Iris pigment epithelial cell (primary cell): ENCODE measurements at regions not wholly inside any gene's neighbourhood (a gene's known extent, or its start where the extent isn't known, plus 50 kb on each side); places are given as distances from the start of the nearest gene placed in this dataset.

ENCODE experiments used
- DNase-seq: peaks from one replicate; pipeline ENCODE4 v3.0.0-alpha.2; 2011; ENCODE audit warnings: low read depth

- DNase-seq, result no peak
Measured at GRCh38 chr10:4051641-4052151, 266.7 kb upstream of the KLF6 start.

GRCh38 chr10:4051011-4051640, 266.1 kb upstream of the KLF6 start:
- peak; percentile 50 for DNase-seq

DNA sequence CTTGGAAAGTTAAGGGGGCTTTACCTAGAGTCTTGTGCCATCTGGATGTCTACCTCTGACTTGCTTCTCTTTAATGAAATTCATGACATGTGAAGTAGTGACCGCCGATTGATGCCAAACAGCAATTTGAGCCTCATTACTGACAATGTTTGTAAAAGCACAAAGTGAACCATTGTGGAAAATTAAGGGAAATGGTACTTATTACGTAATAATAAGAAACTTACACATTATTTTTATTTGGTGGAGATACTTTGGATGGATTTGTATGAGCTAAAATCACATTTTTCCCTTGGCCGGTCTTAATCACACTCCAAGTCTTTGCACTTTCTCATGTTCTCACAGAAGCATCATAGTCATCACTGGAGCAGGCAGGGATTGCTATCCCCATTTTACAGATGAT, 265.1 kb upstream of the KLF6 start:
- no peak for DNase-seq

DNA sequence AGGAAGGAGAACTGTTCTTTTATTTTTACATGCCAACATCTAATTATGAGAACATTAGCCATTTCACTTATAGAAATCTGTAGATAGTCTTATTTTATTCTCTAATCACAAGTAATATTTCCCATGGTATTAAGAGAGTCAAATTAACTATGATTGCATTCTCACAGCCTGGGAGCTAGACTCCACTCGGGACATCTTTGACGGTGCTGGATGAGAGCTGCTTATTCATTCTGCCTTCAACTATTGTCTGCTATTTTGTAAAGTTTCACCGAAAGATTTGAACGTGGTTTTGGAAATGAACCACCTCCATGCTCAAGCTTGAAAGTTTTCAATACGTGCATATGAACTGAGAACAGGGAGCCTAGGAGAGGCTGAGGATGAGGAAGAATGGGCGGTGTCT, 264.3 kb upstream of the KLF6 start:
- no peak for DNase-seq

- no peak for DNase-seq
Measured at GRCh38 chr10:4048236-4048864, 263.3 kb upstream of the KLF6 start.

GRCh38 chr10:4046712-4047354, 261.8 kb upstream of the KLF6 start:
- DNase-seq, result no peak

DNA sequence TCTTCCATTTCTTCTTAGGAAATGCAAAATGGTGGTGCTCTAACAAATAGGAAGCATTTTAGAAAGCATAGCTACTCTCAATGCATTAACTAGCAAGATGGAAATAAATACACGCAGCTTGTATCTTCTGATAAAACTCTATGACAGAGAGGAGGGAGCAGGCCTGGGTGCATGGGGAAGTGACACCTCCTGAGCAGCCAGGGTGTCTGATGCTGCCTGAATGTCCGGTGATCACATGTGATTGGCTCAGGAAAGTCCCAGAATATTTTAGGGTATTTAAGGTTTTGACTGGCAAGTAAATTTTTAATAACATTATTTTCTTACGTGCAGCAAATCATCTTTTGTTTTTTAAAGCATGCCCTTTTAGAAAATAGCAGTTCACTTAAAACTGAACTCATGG, 261.0 kb upstream of the KLF6 start:
- no peak for DNase-seq

DNA sequence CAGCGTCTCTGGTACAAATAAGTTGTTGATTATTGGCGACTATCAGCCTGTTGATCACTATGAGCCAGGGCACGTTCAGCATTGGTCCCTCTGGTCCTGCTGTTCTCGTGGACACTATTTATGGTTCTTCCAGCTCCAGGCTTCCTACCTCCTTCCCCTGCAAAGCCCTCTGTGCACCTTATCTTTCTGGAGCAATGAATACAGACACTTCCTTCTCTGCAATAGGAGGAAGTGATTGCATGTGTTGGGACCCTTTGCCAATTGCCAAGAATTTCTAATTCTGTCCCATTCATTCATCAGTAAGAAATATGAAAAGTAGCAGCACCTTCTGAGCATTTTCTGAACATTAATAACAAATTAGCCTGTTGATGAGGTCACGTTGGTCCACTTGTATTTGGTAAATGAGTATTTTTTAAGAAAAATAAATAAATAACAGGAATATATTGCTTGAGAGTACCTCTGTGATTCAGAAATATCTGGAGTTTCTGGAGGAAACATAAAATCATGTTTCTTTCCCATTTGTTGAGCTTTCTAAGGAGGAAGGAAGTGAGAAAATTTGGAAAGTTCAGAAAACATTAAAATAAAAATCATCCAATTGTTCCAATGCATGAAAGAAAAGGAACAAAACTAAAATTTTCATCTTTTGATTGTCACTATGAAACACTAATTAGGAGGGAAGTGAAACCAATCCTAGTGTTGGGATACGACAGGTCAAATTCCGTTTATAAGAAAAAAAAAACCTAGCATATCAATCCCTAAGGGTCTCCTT, 259.1 kb upstream of the KLF6 start:
- DNase-seq, result no peak

DNA sequence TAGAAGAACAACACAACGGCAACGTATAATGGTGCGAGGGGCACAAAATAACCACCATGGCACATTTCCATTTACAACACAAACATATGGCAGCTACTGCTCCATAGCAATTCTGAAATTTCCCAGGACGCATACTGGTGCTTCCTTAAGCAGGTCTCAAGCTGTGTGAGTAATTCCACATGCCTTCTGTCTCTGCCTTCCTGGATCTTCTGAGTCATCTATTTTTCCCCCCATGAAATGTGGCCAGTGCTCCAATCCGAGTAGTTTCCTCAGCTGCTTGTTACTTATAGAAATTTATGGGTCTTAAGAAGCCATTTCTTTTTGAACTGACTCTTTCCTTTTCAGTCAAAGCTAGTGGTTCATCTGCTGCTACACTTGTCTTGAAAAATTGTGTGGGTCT, 256.6 kb upstream of the KLF6 start:
- no peak for DNase-seq

GRCh38 chr10:4038000-4038399, 253.0 kb upstream of the KLF6 start:
- DNase-seq, result no peak

- DNase-seq, result no peak
Measured at GRCh38 chr10:4035599-4035945, 250.6 kb upstream of the KLF6 start.

- peak; percentile 39 for DNase-seq
Measured at GRCh38 chr10:4034907-4035598, 250.0 kb upstream of the KLF6 start.

GRCh38 chr10:4033341-4033896, 248.4 kb upstream of the KLF6 start:
- peak; percentile 23 for DNase-seq

DNA sequence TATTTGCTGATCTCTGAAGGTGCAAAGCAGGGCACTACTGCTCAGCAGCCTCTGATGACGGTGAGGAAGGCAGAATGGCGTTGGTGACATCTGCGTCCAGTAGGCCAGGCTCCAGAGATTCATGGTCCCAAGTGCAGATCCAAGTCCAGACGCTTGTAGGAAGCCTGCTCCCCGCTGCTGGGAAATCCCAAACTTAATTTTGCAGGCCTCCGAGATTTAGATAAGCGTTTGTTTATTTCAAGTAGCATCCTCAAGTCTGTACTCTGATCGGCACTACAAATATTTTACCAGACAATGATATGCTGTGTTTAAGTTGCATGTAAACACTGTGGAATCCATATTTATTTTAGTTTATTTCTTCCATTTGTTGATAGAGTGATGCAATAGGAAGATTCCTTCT, 244.9 kb upstream of the KLF6 start:
- DNase-seq, result no peak

DNA sequence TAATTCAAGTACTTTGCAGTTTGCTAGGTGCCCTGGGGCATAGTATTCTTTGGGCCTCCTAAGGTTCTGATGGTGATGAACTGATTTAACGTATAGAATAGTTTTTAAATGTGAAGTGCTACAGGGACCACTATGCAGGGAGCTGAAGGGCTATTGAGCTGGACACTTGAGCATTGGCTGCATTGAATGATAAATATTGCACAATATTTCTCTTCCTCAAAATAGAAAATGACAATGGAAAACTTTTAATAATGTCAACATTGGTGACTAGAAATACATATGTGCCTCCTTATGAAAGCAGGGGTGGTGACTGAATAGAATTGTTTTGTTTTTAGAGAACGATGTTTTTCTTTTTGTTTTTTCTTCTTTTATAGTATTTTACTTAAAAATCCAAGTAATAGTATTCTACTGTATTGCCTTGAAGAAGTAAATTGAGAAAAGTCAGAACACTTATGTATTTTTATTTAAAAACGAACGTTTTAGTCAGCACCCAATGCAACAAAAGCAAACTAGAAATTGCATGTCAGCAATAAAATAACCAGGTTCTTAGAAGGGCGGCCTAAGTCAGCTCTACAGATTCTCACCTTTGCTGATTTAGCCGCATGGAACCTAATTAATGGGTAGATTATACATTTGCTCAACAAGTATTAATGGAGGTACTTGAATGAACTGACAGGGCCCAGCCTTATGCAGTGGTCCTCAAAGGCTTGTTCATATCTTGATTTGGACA, 244.0 kb upstream of the KLF6 start:
- DNase-seq, result no peak

DNA sequence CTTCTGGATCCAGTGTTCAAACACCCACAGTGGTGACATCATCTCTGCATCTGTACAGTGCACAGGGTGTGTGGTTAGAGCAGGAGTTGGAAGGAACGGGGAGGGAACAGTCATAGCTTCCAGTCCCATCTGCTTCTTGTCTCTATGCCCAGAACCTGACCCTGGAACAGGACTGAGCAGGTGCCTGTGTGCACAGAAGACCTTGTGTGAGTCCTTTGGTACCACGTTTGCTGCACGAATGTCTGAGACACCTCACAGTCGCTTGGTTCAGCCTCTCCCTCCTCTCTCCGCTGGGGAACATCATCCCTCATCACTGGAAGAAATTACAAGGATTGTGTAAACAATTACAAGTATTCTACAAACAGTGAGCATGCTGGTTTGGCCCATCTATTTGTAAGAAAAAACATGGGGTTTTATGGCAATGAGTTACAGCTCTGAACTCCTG, 243.0 kb upstream of the KLF6 start:
- peak; percentile 28 for DNase-seq

DNA sequence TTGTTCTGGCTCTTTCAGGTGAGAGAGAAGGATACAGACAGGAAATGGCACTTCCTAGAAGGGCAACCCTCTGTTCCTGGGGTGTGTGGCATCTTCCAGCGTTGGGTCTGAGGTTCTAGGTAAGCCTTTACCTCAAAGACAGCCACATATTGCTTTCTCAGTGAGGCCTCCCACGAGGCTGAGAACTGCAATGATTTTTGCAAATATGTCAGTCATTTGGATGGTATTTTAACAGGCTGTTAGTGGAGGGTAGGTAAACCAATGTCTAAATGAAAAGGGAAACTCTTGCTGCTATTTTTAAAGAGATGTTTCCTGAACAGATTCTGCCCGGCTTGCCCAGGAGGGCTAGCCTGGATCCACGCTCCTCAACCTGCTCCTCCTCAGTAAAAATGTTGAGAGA, 240.3 kb upstream of the KLF6 start:
- DNase-seq, result no peak

DNA sequence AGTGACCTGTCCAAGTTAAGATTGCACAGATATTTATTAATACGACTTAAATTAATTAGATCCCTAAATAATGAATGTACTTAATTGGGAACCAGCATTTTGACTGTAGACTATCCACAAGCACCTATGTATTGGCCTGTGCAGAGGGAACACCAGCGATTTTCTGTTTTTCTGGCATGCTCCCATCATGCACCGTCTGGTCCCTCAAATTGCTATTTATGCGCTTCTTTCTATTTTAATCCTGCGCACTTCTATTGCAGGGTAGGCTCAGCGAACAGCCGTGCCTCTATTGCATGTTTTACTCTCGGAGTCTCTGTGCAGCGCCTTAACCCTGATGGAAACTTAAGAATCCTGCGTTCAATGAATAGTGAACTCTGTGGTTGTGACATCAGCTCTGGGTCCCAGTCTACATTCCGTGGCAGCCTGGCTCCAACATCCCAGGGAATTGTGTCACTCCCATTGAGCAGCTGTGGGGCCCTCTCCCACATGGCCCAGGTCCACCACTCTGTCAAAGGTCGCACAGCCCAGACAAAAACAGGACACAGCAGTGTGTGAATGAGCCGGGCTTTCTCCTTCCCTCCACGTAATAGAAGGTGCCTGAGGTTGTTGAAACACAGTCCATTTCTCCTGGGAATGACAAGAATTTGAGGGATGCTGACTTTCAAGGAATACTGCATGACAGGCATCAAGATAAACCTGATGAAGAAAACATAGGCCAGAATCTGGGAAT, 239.7 kb upstream of the KLF6 start:
- no peak for DNase-seq

- DNase-seq, result peak; percentile 43
Measured at GRCh38 chr10:4024027-4024426, 239.0 kb upstream of the KLF6 start.

DNA sequence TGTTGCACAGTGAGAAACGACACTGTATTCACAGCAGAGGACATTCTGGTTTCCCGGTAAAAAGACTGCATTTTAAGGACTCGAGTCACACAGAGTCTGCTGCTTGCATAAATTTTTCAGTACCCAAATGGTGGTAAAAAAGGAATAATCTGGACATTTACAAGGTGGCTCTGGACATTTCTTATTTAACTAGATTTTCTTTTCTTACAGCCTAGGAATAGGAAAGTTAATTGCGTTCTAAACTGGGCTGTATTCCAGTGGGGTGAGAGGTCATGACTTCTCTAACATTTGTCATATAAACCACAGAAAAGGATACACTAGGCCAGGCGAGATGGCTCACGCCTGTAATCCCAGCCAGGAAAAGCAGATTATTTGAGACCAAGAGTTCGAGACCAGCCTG, 237.5 kb upstream of the KLF6 start:
- DNase-seq, result peak; percentile 23
